ENCODE measurements at regions not wholly inside any gene's neighbourhood (a gene's known extent, or its start where the extent isn't known, plus 50 kb on each side); places are given as distances from the start of the nearest gene placed in this dataset.
"Not testable (repeated sequence)": the region's sequence is repeated elsewhere in the genome, so short reads cannot be mapped to it uniquely, and the experiment has no call there.

DNA sequence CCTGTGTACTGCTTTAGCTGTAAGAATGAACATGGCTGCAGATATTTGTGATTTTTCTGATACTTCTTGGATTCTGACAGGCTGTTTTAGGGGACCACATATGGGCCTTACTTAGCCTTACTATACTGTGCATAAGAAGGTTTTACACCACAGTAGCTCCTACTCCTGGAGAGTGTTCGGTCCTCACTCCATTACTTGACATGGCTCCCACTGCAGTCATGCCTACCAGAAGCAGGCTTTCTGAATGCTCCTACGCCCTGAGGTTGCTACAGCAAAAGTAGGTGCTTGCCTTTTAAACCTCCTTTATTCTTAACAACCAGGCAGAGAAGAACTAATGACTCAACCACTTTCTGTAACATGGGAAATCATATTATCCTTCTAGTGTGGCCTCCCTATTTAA lies 125.2 kb upstream of the MAP2 start:
- Histone ChIP-seq H3K9ac (ENCODE audit: control insufficient read depth, extremely low read depth, insufficient read depth, low read length) (no peak overlapping the region), H2AFZ (ENCODE audit: control insufficient read depth, low read length) (no peak overlapping the region), H3K4me2 (ENCODE audit: control insufficient read depth, extremely low read depth, insufficient read depth, low read depth, low read length) (no peak overlapping the region), H4K20me1 (ENCODE audit: control insufficient read depth, extremely low read depth, insufficient read depth, low read length) (no peaks in the 10 kb centered on the region), H3K27me3 (ENCODE audit: control insufficient read depth, extremely low read depth, insufficient read depth, low read length) (no peaks in the 10 kb centered on the region), H3K9me3 (ENCODE audit: control insufficient read depth, low read depth, low read length) (no peaks in the 10 kb centered on the region), H3K4me1 (ENCODE audit: control insufficient read depth, extremely low read depth, insufficient read depth, low read length) (no peaks in the 10 kb centered on the region), H3K79me2 (ENCODE audit: control insufficient read depth, insufficient read depth, low read length) (no peaks in the 10 kb centered on the region), H3K36me3 (ENCODE audit: control insufficient read depth in 2 of 2, extremely low read depth in 1 of 2, insufficient read depth in 2 of 2, low read length in 2 of 2) (no peaks in the 10 kb centered on the region), H3K9me1 (ENCODE audit: control insufficient read depth, extremely low read depth, insufficient read depth, low read length) (no peaks in the 10 kb centered on the region), H3K27ac (ENCODE audit: control insufficient read depth, insufficient read depth, low read length) (no peak overlapping the region), H3K4me3 (ENCODE audit: control insufficient read depth in 2 of 3, extremely low read depth in 1 of 3, insufficient read depth in 2 of 3, low read depth in 1 of 3, low read length in 3 of 3) (no peak overlapping the region)
- dilution Hi-C loops (cut with MboI; ENCODE audit: extremely low pct_ligation_motif_present, low sequenced_read_pairs) = no loop called here
- FAIRE-seq = no peak
- DNase-seq (ENCODE audit: low read depth, low spot score) = no peak
- TF ChIP-seq EZH2 (IDR thresholded peaks at IDR 0.05; ENCODE audit: low read length) = no peak
- TF ChIP-seq, protein P1, sequence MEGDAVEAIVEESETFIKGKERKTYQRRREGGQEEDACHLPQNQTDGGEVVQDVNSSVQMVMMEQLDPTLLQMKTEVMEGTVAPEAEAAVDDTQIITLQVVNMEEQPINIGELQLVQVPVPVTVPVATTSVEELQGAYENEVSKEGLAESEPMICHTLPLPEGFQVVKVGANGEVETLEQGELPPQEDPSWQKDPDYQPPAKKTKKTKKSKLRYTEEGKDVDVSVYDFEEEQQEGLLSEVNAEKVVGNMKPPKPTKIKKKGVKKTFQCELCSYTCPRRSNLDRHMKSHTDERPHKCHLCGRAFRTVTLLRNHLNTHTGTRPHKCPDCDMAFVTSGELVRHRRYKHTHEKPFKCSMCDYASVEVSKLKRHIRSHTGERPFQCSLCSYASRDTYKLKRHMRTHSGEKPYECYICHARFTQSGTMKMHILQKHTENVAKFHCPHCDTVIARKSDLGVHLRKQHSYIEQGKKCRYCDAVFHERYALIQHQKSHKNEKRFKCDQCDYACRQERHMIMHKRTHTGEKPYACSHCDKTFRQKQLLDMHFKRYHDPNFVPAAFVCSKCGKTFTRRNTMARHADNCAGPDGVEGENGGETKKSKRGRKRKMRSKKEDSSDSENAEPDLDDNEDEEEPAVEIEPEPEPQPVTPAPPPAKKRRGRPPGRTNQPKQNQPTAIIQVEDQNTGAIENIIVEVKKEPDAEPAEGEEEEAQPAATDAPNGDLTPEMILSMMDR (optimal IDR thresholded peaks at IDR 0.05 in 1 of 3, IDR thresholded peaks at IDR 0.05 in 1 of 3, conservative IDR thresholded peaks at IDR 0.05 in 1 of 3; ENCODE audit: extremely low read depth in 1 of 3, insufficient read depth in 2 of 3, low read length in 3 of 3) = no peak

DNA sequence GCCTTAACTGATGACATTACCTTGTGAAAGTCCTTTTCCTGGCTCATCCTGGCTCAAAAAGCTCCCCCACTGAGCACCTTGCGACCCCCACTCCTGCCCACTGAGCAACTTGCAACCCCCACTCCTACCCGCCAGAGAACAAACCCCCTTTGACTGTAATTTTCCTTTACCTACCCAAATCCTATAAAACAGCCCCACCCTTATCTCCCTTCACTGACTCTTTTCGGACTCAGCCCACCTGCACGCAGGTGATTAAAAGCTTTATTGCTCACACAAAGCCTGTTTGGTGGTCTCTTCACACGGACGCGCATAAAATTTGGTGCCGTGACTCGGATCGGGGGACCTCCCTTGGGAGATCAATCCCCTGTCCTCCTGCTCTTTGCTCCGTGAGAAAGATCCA lies 124.4 kb upstream of the MAP2 start:
- H3K27me3 ChIP-seq (ENCODE audit: control insufficient read depth, extremely low read depth, insufficient read depth, low read length); dilution Hi-C loops (cut with MboI; ENCODE audit: extremely low pct_ligation_motif_present, low sequenced_read_pairs); H3K4me1 ChIP-seq (ENCODE audit: control insufficient read depth, extremely low read depth, insufficient read depth, low read length); H3K9me1 ChIP-seq (ENCODE audit: control insufficient read depth, extremely low read depth, insufficient read depth, low read length); FAIRE-seq; H4K20me1 ChIP-seq (ENCODE audit: control insufficient read depth, extremely low read depth, insufficient read depth, low read length); H2AFZ ChIP-seq (ENCODE audit: control insufficient read depth, low read length); H3K4me2 ChIP-seq (ENCODE audit: control insufficient read depth, extremely low read depth, insufficient read depth, low read depth, low read length); H3K4me3 ChIP-seq (ENCODE audit: control insufficient read depth in 2 of 3, extremely low read depth in 1 of 3, insufficient read depth in 2 of 3, low read depth in 1 of 3, low read length in 3 of 3); H3K79me2 ChIP-seq (ENCODE audit: control insufficient read depth, insufficient read depth, low read length); DNase-seq (ENCODE audit: low read depth, low spot score); H3K9me3 ChIP-seq (ENCODE audit: control insufficient read depth, low read depth, low read length); H3K27ac ChIP-seq (ENCODE audit: control insufficient read depth, insufficient read depth, low read length); H3K9ac ChIP-seq (ENCODE audit: control insufficient read depth, extremely low read depth, insufficient read depth, low read length); H3K36me3 ChIP-seq (ENCODE audit: control insufficient read depth in 2 of 2, extremely low read depth in 1 of 2, insufficient read depth in 2 of 2, low read length in 2 of 2): not testable (repeated sequence)

DNA sequence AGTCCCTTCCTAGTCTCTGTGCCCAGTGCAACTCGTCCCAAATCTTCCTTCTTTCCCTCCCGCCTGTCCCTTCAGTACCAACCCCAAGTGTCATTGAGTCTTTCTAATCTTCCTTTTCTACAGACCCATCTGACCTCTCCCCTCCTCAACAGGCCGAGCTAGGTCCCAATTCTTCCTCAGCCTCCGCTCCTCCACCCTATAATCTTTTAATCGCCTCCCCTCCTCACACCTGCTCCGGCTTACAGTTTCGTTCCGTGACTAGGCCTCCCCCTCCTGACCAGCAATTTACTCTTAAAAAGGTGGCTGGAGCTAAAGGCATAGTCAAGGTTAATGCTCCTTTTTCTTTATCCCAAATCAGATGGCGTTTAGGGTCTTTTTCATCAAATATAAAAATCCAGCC lies 123.1 kb upstream of the MAP2 start:
- DNase-seq (ENCODE audit: low read depth, low spot score); H3K9me1 ChIP-seq (ENCODE audit: control insufficient read depth, extremely low read depth, insufficient read depth, low read length); H3K9me3 ChIP-seq (ENCODE audit: control insufficient read depth, low read depth, low read length); H3K4me2 ChIP-seq (ENCODE audit: control insufficient read depth, extremely low read depth, insufficient read depth, low read depth, low read length); H2AFZ ChIP-seq (ENCODE audit: control insufficient read depth, low read length); H3K79me2 ChIP-seq (ENCODE audit: control insufficient read depth, insufficient read depth, low read length); FAIRE-seq; dilution Hi-C loops (cut with MboI; ENCODE audit: extremely low pct_ligation_motif_present, low sequenced_read_pairs); H3K27ac ChIP-seq (ENCODE audit: control insufficient read depth, insufficient read depth, low read length); H3K27me3 ChIP-seq (ENCODE audit: control insufficient read depth, extremely low read depth, insufficient read depth, low read length); H3K4me1 ChIP-seq (ENCODE audit: control insufficient read depth, extremely low read depth, insufficient read depth, low read length); H3K36me3 ChIP-seq (ENCODE audit: control insufficient read depth in 2 of 2, extremely low read depth in 1 of 2, insufficient read depth in 2 of 2, low read length in 2 of 2); H3K9ac ChIP-seq (ENCODE audit: control insufficient read depth, extremely low read depth, insufficient read depth, low read length); H4K20me1 ChIP-seq (ENCODE audit: control insufficient read depth, extremely low read depth, insufficient read depth, low read length); H3K4me3 ChIP-seq (ENCODE audit: control insufficient read depth in 2 of 3, extremely low read depth in 1 of 3, insufficient read depth in 2 of 3, low read depth in 1 of 3, low read length in 3 of 3): not testable (repeated sequence)

Data from keratinocyte (primary cell).